Loucy (cell line): ENCODE measurements at regions not wholly inside any gene's neighbourhood (a gene's known extent, or its start where the extent isn't known, plus 50 kb on each side); places are given as distances from the start of the nearest gene placed in this dataset.

Experiments
- CTCF ChIP-seq: fragments of 200-600 bp; sonication (generic); conservative IDR thresholded peaks from 2 replicates; pipeline ENCODE4 v1.5.1; 2014; ENCODE audit warnings: mild to moderate bottlenecking, antibody characterized with exemption, low read length
- EZH2phosphoT487 ChIP-seq: fragments of 200-600 bp; IDR thresholded peaks from 2 replicates; pipeline ENCODE4 v1.6.1; 2018; ENCODE audit warnings: antibody characterized with exemption, mild to moderate bottlenecking, moderate library complexity, borderline replicate concordance

GRCh38 chr15:53437366-53437765 lies 322.1 kb downstream of the WDR72 start:
- TF ChIP-seq CTCF (no peak), EZH2phosphoT487 (no peak)
